GM12878 (cell line): ENCODE measurements at regions not wholly inside any gene's neighbourhood (a gene's known extent, or its start where the extent isn't known, plus 50 kb on each side); places are given as distances from the start of the nearest gene placed in this dataset.
A peak's percentile ranks its signal among the peaks of the same experiment; 100 is the strongest.

Experiments
- ATAC-seq: fragments of 200-7000 bp; cut with Tn5 transposase; 3 replicates; pipeline ENCODE4 v1.9.1; 2020; ENCODE audit warnings: mild to moderate bottlenecking, moderate library complexity
- BruUV-seq: library from RNA; stranded (reverse); fragments of 400-500 nt; replicated peaks from 2 replicates; lab custom pipeline; 2021; lab: Mats Ljungman, UMichigan
- CTCF ChIA-PET: fragments of 300-600 bp; sonication (Branson Sonifier 250); formaldehyde crosslinking; extraction: SDS; loops from one replicate; lab custom pipeline; 2021; ENCODE audit warnings: inconsistent platforms; lab: Yijun Ruan, JAX
- POLR2A ChIA-PET: fragments of 350-600 bp; formaldehyde crosslinking; extraction: SDS; loops from one replicate; lab custom pipeline; 2021; ENCODE audit warnings: inconsistent platforms; lab: Charles Lee
- RAD21 ChIA-PET: fragments of 300-600 bp; sonication (Branson Sonifier 250); formaldehyde crosslinking; loops from one replicate; lab custom pipeline; 2023; ENCODE audit warnings: antibody characterized with exemption; ENCODE audit not compliant: unreplicated experiment; lab: Charles Lee
- SMC1A ChIA-PET: fragments of 300-600 bp; sonication (Branson Sonifier 250); formaldehyde crosslinking; loops from one replicate; lab custom pipeline; 2023; ENCODE audit not compliant: unreplicated experiment, uncharacterized antibody; lab: Charles Lee
- DNase-seq: peaks from one replicate; pipeline ENCODE4 v3.0.0-alpha.2; 2011; ENCODE audit warnings: low read depth, low spot score
- FAIRE-seq: peaks from 3 replicates; lab custom pipeline; 2011; peaks lifted over from hg19 to GRCh38; lab: Jason Lieb, UNC
- H2AFZ ChIP-seq: 2 replicates; pipeline ENCODE4 v1.6.0; 2011; ENCODE audit warnings: low read depth, low read length, control low read depth; ENCODE audit not compliant: control insufficient read depth
- H3K27ac ChIP-seq: 2 replicates; pipeline ENCODE4 v1.5.1; 2011; ENCODE audit warnings: control low read depth; ENCODE audit not compliant: control insufficient read depth, insufficient read depth
- H3K27me3 ChIP-seq, 2 experiments: replicated peaks in 1 of 2; 2 replicates each; pipeline versions ENCODE4 v1.6.0 to v1.6.1; 2011; ENCODE audit warnings: low read length in 1 of 2; ENCODE audit not compliant: control insufficient read depth in 2 of 2, insufficient read depth in 2 of 2
- H3K36me3 ChIP-seq, 2 experiments: 2 replicates each; pipeline ENCODE4 v1.5.1; 2011; ENCODE audit warnings: low read length in 1 of 2; ENCODE audit not compliant: control insufficient read depth in 2 of 2, insufficient read depth in 2 of 2
- H3K4me1 ChIP-seq: 2 replicates; pipeline ENCODE4 v1.6.1; 2011; ENCODE audit warnings: mild to moderate bottlenecking, low read length, moderate library complexity, mixed read lengths; ENCODE audit not compliant: control insufficient read depth, insufficient read depth
- H3K4me2 ChIP-seq: 2 replicates; pipeline ENCODE4 v1.6.0; 2011; ENCODE audit warnings: control low read depth; ENCODE audit not compliant: control insufficient read depth, insufficient read depth
- H3K4me3 ChIP-seq: fragments of 200-600 bp; sonication (generic); 2 replicates; pipeline ENCODE4 v1.5.1; 2016
- H3K79me2 ChIP-seq: 2 replicates; pipeline ENCODE4 v1.6.0; 2011; ENCODE audit warnings: low read length; ENCODE audit not compliant: control insufficient read depth, insufficient read depth
- H3K9ac ChIP-seq: 2 replicates; pipeline ENCODE4 v1.8.0; 2011; ENCODE audit warnings: low read length, control low read depth, mixed read lengths; ENCODE audit not compliant: control insufficient read depth, insufficient read depth
- H3K9me3 ChIP-seq: replicated peaks from 3 replicates; pipeline ENCODE4 v1.5.1; 2011; ENCODE audit warnings: mild to moderate bottlenecking, low read length; ENCODE audit not compliant: control insufficient read depth, insufficient read depth
- H4K20me1 ChIP-seq: 2 replicates; pipeline ENCODE4 v1.6.0; 2011; ENCODE audit not compliant: control insufficient read depth, insufficient read depth
- BACH1 ChIP-seq: fragments of 450-650 bp; IDR thresholded peaks from 2 replicates; pipeline ENCODE4 v1.6.1; 2017; ENCODE audit warnings: mild to moderate bottlenecking, borderline replicate concordance
- CREM ChIP-seq: IDR thresholded peaks from 2 replicates; pipeline ENCODE4 v1.6.1; 2014; ENCODE audit warnings: antibody characterized with exemption, low read depth
- HDAC2 ChIP-seq: fragments of 200-600 bp; sonication (generic); IDR thresholded peaks from 2 replicates; pipeline ENCODE4 v1.6.1; 2017
- JUND ChIP-seq: IDR thresholded peaks from 2 replicates; pipeline ENCODE4 v1.6.1; 2012; ENCODE audit warnings: low read depth, mild to moderate bottlenecking, low read length, improper control_type of control experiment, moderate library complexity
- MYB ChIP-seq: fragments of 150-350 bp; IDR thresholded peaks from 2 replicates; pipeline ENCODE4 v1.6.1; 2014; ENCODE audit warnings: mild to moderate bottlenecking, low read depth, low read length, borderline replicate concordance
- NFXL1 ChIP-seq: fragments of 450-650 bp; IDR thresholded peaks from 2 replicates; pipeline ENCODE4 v1.6.1; 2017; ENCODE audit warnings: antibody characterized with exemption, mild to moderate bottlenecking, borderline replicate concordance
- SMAD1 ChIP-seq: fragments of 450-650 bp; IDR thresholded peaks from 2 replicates; pipeline ENCODE4 v1.6.1; 2018; ENCODE audit warnings: mild to moderate bottlenecking, low read depth; ENCODE audit not compliant: partially characterized antibody
- SMC3 ChIP-seq: IDR thresholded peaks from 2 replicates; pipeline ENCODE4 v1.6.1; 2011; ENCODE audit warnings: low read length, improper control_type of control experiment, borderline replicate concordance
- STAT1 ChIP-seq: fragments of 450-650 bp; conservative IDR thresholded peaks from 2 replicates; pipeline ENCODE4 v1.6.1; 2014; ENCODE audit warnings: antibody characterized with exemption, mild to moderate bottlenecking
- STAT3 ChIP-seq: IDR thresholded peaks from 2 replicates; pipeline ENCODE4 v1.6.1; 2011; ENCODE audit warnings: low read depth, low read length, improper control_type of control experiment
- ZNF622 ChIP-seq: fragments of 450-650 bp; IDR thresholded peaks from 2 replicates; pipeline ENCODE4 v1.6.1; 2017; ENCODE audit warnings: mild to moderate bottlenecking, inconsistent platforms
- WGBS: methylation state at CpG from one replicate; pipeline ENCODE4 v1.1.6; 2016; ENCODE audit warnings: low lambda C conversion rate; ENCODE audit not compliant: insufficient replicate concordance, insufficient coverage; ENCODE audit errors: missing lambda C conversion rate; 5-methylcytosine and 5-hydroxymethylcytosine counted together
- in situ Hi-C: fragments of 300-500 bp; cut with MboI; formaldehyde crosslinking; loops from 9 replicates; pipeline ENCODE4 v1.14.3; 2018; ENCODE audit warnings: mixed read lengths
- intact Hi-C: fragments of 100-400 bp; cut with micrococcal nuclease; formaldehyde crosslinking; loops from one replicate; pipeline ENCODE4 v1.14.2; 2022; ENCODE audit not compliant: unreplicated experiment
- TF ChIP-seq, protein P1 (sequence below): IDR thresholded peaks from 2 replicates; pipeline ENCODE4 v1.6.1; 2011; ENCODE audit warnings: borderline replicate concordance, low read depth, mild to moderate bottlenecking, moderate library complexity, mixed read lengths, low read length; ENCODE audit not compliant: insufficient read depth; ENCODE audit errors: extremely low read length
- TF ChIP-seq, protein P2 (sequence below): fragments of 450-650 bp; IDR thresholded peaks from 2 replicates; pipeline ENCODE4 v1.6.1; 2017; ENCODE audit warnings: mild to moderate bottlenecking, low read depth, inconsistent platforms; ENCODE audit not compliant: poor library complexity, severe bottlenecking
- TF ChIP-seq, protein P3 (sequence below): fragments of 450-650 bp; IDR thresholded peaks from 2 replicates; pipeline ENCODE4 v1.6.1; 2016; ENCODE audit warnings: mild to moderate bottlenecking

DNA sequence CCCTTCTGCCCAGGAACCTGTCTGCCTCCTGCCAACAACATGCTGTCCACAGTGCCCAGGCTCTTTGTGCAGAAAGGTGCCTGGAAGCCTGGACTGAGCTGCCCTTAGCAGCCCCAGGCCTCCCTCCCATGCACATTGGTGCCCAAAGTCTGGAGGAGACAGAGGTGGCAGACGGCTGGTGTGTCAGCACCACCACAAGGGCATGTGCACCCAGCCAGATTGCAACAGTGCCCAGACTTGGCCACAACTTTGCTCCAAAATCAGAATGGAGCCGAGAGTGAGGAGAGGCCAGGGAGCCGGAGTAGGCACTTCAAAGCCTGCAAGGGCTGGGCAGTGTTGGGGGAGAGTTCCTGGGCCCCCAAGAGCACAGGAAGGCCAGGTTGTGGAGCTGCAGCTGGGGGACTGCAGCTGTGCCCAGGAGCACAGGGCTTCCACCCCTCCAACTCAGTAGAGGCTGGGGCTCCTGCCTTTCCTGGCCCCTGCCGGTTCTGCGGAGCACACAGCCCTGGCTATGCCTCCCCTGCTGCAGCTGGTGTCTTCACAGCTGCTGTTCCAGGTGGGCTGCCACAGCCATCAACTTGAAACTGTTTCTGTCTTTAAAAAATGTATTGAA lies 1255.8 kb downstream of the SLITRK5 start (continued):
- TF ChIP-seq, protein P1, sequence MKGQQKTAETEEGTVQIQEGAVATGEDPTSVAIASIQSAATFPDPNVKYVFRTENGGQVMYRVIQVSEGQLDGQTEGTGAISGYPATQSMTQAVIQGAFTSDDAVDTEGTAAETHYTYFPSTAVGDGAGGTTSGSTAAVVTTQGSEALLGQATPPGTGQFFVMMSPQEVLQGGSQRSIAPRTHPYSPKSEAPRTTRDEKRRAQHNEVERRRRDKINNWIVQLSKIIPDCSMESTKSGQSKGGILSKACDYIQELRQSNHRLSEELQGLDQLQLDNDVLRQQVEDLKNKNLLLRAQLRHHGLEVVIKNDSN, result no peak
- TF ChIP-seq STAT3, result no peak
- TF ChIP-seq, protein P2, sequence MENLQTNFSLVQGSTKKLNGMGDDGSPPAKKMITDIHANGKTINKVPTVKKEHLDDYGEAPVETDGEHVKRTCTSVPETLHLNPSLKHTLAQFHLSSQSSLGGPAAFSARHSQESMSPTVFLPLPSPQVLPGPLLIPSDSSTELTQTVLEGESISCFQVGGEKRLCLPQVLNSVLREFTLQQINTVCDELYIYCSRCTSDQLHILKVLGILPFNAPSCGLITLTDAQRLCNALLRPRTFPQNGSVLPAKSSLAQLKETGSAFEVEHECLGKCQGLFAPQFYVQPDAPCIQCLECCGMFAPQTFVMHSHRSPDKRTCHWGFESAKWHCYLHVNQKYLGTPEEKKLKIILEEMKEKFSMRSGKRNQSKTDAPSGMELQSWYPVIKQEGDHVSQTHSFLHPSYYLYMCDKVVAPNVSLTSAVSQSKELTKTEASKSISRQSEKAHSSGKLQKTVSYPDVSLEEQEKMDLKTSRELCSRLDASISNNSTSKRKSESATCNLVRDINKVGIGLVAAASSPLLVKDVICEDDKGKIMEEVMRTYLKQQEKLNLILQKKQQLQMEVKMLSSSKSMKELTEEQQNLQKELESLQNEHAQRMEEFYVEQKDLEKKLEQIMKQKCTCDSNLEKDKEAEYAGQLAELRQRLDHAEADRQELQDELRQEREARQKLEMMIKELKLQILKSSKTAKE, result no peak
- TF ChIP-seq, protein P3, sequence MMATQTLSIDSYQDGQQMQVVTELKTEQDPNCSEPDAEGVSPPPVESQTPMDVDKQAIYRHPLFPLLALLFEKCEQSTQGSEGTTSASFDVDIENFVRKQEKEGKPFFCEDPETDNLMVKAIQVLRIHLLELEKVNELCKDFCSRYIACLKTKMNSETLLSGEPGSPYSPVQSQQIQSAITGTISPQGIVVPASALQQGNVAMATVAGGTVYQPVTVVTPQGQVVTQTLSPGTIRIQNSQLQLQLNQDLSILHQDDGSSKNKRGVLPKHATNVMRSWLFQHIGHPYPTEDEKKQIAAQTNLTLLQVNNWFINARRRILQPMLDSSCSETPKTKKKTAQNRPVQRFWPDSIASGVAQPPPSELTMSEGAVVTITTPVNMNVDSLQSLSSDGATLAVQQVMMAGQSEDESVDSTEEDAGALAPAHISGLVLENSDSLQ, result no peak

DNA sequence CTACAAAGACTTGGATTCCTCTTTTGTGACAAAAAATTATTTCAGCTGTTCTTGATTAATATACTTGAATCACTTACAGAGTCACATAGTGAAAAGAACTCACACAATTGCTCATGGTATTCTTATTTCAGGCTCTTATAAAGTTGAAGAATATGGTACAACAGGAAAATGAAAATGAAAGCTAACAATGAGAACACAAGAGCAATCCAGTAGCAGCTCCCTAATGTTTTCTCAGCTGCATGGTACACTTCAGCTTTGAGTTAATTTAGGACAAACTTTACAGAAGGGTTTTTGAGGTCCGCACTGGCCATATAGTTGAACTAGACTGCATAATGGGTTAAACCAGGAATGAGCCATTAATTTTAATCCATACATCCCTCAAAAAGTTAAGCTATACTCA lies 1261.8 kb downstream of the SLITRK5 start:
- intact Hi-C loops, result no loop called here
- Histone ChIP-seq H3K4me3 (no peak overlapping the region), H3K9me3 (no peaks in the 10 kb centered on the region), H3K36me3 (no peaks in the 10 kb centered on the region), H3K27ac (no peak overlapping the region), H4K20me1 (no peaks in the 10 kb centered on the region), H3K9ac (no peak overlapping the region), H3K4me2 (no peak overlapping the region), H3K4me1 (no peaks in the 10 kb centered on the region), H2AFZ (no peak overlapping the region), H3K79me2 (no peaks in the 10 kb centered on the region), H3K27me3 (no peaks in the 10 kb centered on the region)
- ChIA-PET SMC1A (interaction anchor here (0.9 to 1.8 kb wide), 5 partner anchors 9 to 134 kb away, joined by 3 to 9 read pairs (median 4); no protein-coding TSS in a partner anchor), CTCF (interaction anchor here (0.5 to 0.6 kb wide), 2 partner anchors 59 to 204 kb away, joined by 3 read pairs; no protein-coding TSS in a partner anchor), RAD21 (interaction anchor here (0.8 to 1.7 kb wide), 5 partner anchors 18 to 145 kb away, joined by 3 to 6 read pairs (median 4); no protein-coding TSS in a partner anchor), POLR2A (no interaction called here)
- in situ Hi-C loops, result no loop called here
- 0% methylated on average over 1 of the region's 1 CpG for WGBS
- peak; percentile 80 for ATAC-seq
- no TSS peak for BruUV-seq
- FAIRE-seq, result no peak
- no peak for DNase-seq
- TF ChIP-seq BACH1, result no peak
- no peak for TF ChIP-seq MYB
- no peak for TF ChIP-seq CREM
- TF ChIP-seq ZNF622, result no peak
- no peak for TF ChIP-seq NFXL1
- TF ChIP-seq SMC3, result no peak
- no peak for TF ChIP-seq JUND
- no peak for TF ChIP-seq HDAC2
- no peak for TF ChIP-seq STAT1
- no peak for TF ChIP-seq SMAD1
